Ecto neural progenitor cell (in vitro differentiated cells): ENCODE measurements at regions not wholly inside any gene's neighbourhood (a gene's known extent, or its start where the extent isn't known, plus 50 kb on each side); places are given as distances from the start of the nearest gene placed in this dataset.
"Not testable (repeated sequence)": the region's sequence is repeated elsewhere in the genome, so short reads cannot be mapped to it uniquely, and the experiment has no call there.

Source experiments
- DNase-seq: peaks from one replicate; pipeline ENCODE4 v3.0.0-alpha.2; 2018; ENCODE audit warnings: low spot score

- no peak for DNase-seq
Observed at GRCh38 chr6:84927551-84927950, 163.2 kb upstream of the TBX18 start.

- no peak for DNase-seq
Observed at GRCh38 chr6:84926189-84927155, 162.1 kb upstream of the TBX18 start.

GRCh38 chr6:84921891-84922290 lies 157.5 kb upstream of the TBX18 start:
- no peak for DNase-seq

GRCh38 chr6:84920021-84920420 lies 155.6 kb upstream of the TBX18 start:
- DNase-seq, result no peak

- DNase-seq, result no peak
Observed at GRCh38 chr6:84916704-84917103, 152.3 kb upstream of the TBX18 start.

GRCh38 chr6:84912472-84913322 lies 148.3 kb upstream of the TBX18 start:
- DNase-seq, result no peak

- no peak for DNase-seq
Observed at GRCh38 chr6:84910906-84911607, 146.7 kb upstream of the TBX18 start.

- DNase-seq, result no peak
Observed at GRCh38 chr6:84908304-84908904, 144.0 kb upstream of the TBX18 start.

GRCh38 chr6:84906514-84906913 lies 142.1 kb upstream of the TBX18 start:
- DNase-seq, result no peak

- DNase-seq, result no peak
Observed at GRCh38 chr6:84905823-84906222, 141.4 kb upstream of the TBX18 start.

GRCh38 chr6:84902354-84902928 lies 138.0 kb upstream of the TBX18 start:
- DNase-seq, result no peak

- DNase-seq, result no peak
Observed at GRCh38 chr6:84897988-84898594, 133.7 kb upstream of the TBX18 start.

- DNase-seq, result no peak
Observed at GRCh38 chr6:84897011-84897410, 132.6 kb upstream of the TBX18 start.

- no peak for DNase-seq
Observed at GRCh38 chr6:84892671-84893070, 128.3 kb upstream of the TBX18 start.

- DNase-seq, result no peak
Observed at GRCh38 chr6:84882768-84883766, 118.7 kb upstream of the TBX18 start.

GRCh38 chr6:84879385-84879784 lies 115.0 kb upstream of the TBX18 start:
- not testable (repeated sequence) for DNase-seq

GRCh38 chr6:84877515-84878210 lies 113.3 kb upstream of the TBX18 start:
- no peak for DNase-seq

GRCh38 chr6:84876723-84877514 lies 112.5 kb upstream of the TBX18 start:
- DNase-seq, result no peak
